WTC11 (cell line): ENCODE measurements at regions not wholly inside any gene's neighbourhood (a gene's known extent, or its start where the extent isn't known, plus 50 kb on each side); places are given as distances from the start of the nearest gene placed in this dataset.

Source experiments
- CTCF ChIP-seq: fragments of 200-600 bp; IDR thresholded peaks from 2 replicates; pipeline ENCODE4 v1.8.0; 2022; ENCODE audit warnings: antibody characterized with exemption
- SOX15 ChIP-seq: fragments of 250-450 bp; sonication (Bioruptor Pico); IDR thresholded peaks from 2 replicates; pipeline ENCODE4 v1.9.0; 2021; ENCODE audit warnings: mild to moderate bottlenecking

GRCh38 chr22:47251911-47252310 is 489.5 kb downstream of the TBC1D22A start:
- no peak for TF ChIP-seq SOX15
- TF ChIP-seq CTCF, result no peak
